LNCAP (cell line): ENCODE measurements at regions not wholly inside any gene's neighbourhood (a gene's known extent, or its start where the extent isn't known, plus 50 kb on each side); places are given as distances from the start of the nearest gene placed in this dataset.

Experiments used
- CTCF ChIP-seq: fragments of 450-650 bp; IDR thresholded peaks from 2 replicates; pipeline ENCODE4 v1.5.1; 2017; ENCODE audit warnings: mild to moderate bottlenecking

DNA sequence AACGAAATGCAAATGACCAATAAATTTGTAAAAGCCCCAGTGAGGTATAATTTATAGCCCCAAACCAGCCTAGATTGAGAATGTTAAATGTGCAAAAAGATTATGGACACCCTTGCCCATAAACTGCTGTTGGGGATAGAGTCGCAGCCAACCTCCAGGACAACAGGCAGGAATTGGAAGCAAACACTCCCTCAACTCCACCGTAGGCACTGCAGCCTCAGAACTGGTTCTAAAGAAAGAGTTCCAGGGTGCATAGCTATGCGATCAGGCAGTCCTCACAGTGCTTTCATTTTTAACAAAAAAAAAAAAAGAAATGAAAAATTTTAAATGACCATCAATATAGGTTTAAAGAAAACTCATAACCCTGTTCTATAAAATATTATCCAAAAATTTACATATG lies 86.2 kb downstream of the CXCL12 start:
- no peak for TF ChIP-seq CTCF

DNA sequence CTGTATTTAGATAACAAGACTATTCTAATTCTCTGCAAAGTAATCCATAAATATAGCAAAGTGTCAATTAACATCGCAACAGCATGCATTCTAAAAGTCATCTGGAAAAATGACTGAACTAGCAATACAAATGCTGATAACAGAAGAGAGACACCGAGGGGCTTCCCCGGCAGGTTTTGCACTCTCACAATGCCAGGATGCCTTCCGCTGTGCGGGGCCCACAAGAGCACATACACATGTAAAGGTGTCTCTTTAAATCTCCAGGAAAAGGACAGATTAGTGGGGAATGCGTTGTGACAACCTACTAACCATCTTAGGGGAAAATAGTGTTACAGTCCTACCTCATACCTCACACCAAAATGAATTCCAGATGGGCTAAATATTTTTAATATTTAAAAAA lies 86.9 kb downstream of the CXCL12 start:
- TF ChIP-seq CTCF: no peak

DNA sequence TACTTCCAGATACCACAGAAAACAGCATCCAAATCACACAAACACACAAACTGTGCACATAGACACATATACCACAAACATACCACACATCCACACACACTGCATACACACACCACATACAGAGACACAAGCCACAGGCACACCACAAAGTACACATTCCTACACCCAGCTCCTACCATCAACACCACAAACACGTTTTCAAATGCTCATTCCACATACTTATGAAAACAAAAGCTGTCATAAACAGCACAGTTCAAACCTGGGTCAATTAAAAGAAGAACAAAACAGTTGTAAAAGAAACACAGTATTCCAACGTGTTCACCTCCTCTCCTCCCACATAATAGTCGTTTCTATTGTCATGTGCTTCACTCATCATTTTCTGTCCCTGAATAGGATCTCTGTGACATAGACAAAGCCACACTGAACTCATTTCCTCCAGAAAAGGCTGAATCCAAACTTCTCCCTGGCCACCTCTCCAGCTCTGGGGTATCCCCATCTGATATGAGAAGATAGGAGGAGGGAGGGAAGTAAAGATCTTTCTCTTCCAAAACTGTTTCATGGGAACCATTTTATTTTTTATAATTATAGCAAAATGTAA lies 89.2 kb downstream of the CXCL12 start:
- no peak for TF ChIP-seq CTCF

- TF ChIP-seq CTCF: no peak
These were observed 90.0 kb downstream of the CXCL12 start for GRCh38 chr10:44294726-44295412.

DNA sequence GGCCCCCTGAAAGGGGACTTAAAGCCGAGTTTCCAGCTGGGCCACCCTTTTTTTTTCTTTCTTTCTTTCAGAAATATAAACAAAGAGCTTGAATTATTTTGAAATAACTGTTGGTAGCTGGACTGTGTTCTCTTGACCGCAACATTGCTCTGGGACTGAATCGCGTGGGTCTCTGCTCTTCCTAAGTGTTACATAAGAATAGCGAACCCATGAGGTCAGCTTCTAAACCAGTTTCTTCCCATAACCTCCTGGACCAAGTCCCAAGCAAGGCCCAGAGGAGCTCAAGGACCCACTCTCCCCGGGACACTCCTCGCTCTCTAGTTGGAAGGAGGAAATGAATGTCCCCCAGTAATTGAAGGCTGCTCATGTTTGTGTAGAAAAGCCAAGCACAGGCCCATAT lies 91.1 kb downstream of the CXCL12 start:
- TF ChIP-seq CTCF: no peak

DNA sequence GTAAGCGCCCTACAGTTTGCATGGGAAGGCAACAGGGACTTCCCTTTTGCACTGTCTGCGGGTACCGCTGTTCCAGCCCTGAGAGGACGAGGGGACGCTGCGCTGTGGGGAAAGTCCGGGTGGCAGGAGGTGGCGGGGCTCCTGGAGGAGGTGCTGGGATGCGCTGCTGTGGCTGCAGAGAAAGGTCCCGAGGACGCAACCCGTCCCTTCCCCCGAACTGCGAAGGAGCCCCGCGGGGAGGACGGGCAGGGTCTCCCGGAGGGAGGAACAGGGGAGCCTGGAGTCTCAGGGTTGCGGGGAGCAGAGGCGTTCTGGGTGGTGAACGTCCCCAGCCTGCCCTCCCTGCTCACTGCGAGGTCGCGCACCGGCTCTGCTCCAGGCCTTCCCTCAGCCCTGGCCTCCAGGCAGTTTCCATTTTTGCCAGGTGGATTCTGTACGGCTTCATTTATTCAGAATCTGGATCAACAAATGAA lies 91.6 kb downstream of the CXCL12 start:
- TF ChIP-seq CTCF: no peak

- TF ChIP-seq CTCF: no peak
These were observed 92.4 kb downstream of the CXCL12 start for GRCh38 chr10:44292390-44293002.
